HG02571 (cell line): ENCODE measurements at regions not wholly inside any gene's neighbourhood (a gene's known extent, or its start where the extent isn't known, plus 50 kb on each side); places are given as distances from the start of the nearest gene placed in this dataset.

Source experiments
- ATAC-seq: cut with Tn5 transposase; IDR thresholded peaks from one replicate; pipeline ENCODE4 v1.9.1; 2021; ENCODE audit warnings: mild to moderate bottlenecking, moderate library complexity; ENCODE audit not compliant: unreplicated experiment

DNA sequence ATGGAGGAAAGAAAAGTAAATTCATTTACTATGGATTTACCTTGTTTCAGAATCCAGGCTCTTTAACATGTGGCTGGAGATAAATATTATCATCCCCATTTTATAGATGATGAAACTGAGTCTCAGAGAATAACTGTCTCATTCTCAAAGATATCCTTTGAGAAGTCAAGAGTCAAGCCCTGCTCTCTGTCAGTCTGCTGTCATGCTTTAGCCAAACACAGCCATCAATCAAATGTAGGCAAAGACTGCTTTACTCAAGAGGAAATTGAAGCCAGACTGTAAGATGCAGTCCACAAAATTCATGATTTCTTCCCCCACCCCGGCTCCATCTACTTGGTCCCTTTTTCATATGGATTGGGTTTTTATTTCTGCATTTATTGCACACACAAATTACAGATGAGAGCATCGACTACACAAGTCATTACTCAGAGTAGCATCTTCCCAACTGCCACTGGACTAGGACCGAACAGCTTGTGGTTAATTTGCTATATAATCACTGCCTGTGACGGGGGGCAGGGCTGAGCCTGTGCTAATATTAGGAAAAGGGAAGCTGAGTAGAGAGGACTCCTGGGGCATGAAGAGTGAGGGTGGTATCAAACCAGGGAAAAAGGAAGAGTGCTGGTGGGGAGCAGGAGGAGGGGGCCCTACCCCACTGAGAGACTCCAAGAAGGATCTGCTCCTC, 102.7 kb upstream of the TOP1 start:
- no peak for ATAC-seq

DNA sequence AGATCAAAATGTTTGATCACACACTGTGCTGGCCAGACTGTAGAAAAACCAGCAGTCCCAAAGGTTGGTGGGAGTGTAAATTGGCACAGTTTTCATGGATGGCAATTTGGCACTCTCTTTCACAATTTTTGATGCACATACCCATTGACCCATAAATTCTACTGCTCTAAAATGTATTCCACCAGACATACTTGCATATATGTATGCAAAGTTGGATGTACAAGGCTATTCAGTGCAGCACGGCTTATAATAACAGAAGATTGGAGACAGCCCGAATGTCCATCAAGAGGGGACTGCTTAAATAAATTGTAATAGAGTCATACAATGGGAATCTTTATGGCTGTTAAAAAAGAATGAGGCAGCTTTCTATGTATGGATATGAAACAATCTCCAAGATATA, 101.7 kb upstream of the TOP1 start:
- no peak for ATAC-seq

DNA sequence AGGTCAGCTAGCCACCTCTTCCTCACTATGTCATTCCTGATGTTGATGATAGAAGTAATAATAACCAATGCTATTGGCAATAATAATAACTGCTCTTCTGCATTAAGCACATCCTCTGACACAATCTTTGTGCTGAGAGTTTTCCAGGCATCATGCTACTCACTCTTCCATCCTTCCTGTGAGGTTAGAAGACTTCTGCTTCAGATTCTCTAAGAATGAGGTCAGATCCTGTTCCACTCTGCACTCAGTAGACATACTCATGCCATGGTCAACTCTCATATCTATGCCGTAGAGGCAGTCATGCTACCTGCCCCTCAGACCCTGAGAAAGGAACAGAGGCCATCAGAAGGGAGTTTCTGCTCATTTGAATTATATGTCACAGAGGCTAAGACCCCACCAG, 98.1 kb upstream of the TOP1 start:
- ATAC-seq, result no peak

DNA sequence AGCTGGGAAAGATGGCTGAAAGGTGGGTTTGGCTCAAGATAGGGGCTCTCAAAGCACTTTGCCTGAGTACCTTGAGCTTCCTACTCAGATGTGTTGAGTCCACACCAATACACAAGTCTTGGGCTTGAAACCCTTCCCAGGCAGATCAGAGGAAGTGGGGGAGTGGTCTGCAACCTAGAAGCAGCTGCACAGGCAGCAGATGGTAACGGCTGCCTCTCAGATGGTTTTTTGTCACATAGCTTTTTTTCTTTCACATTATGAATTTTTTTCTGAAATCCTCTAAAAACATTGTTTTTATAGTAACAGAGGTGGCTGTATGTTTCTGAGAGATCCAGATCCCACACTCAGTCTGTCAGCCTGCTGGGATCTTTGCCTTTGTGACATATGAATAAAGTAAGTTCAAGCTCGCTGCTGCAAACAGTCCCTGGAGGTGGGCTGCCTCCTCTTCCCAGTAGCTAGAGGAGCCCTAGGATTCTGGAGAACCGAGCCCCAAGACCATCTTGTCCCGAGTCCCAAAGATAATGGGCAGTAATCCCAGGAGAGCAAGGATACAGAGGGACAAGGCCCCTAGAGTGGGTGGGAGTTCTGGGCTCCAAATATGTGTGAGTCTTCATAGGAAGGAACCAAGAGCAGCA, 97.1 kb upstream of the TOP1 start:
- ATAC-seq, result no peak

DNA sequence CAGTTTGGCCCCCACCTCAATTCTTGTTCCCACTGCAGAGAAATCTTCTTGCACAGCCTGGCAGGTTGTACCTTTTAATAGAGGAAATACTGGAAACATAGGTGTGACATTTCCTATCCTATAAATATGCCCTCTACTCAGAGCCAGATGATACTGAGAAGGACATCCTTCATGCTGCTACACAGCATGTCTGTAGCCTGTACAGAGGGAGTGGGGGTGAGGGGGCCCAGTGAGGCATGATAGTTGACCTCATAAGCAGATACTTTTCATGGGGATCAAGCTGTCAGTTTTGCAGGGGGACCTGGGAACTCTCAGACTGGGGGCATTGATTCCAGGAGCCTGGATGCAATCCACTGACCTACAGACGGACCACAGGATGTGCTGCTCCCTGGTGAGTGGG, 96.2 kb upstream of the TOP1 start:
- ATAC-seq, result no peak

DNA sequence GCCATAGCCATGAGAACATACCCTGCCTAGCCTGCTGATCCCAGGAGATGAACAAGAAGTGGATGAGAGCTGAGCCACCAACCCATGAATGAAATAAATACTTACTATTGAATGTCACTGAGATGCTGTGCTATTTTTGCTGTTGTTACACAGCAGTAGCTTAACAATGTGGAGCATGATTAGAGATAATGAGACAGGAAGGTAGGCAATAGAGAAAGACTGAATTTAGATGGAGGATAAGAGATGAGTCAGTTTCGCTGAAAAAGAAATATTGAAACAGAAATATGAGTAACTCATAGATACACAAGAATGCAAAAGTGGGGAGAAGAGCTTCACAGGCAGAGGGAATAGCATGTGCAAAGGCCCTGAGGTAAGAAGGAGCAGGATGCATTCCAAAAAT, 94.9 kb upstream of the TOP1 start:
- no peak for ATAC-seq

DNA sequence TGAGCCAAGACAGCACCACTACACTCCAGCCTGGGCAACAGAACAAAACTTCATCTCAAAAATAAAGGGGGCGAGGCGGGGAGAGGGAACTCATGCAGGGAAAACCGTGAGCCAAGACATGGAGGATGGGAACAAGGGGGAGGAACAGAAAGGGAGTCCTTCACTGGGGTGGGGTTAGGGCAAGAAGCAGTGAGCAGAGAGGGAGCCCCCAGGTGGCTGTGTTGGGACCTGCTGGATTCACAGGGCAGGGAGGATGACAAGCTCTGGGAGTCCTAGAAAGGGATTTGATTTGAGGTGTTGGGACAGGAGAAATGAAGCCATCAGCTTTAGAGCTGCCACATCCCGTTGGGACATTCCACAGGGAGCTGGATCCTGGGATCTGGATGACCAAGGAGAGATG, 90.6 kb upstream of the TOP1 start:
- no peak for ATAC-seq

DNA sequence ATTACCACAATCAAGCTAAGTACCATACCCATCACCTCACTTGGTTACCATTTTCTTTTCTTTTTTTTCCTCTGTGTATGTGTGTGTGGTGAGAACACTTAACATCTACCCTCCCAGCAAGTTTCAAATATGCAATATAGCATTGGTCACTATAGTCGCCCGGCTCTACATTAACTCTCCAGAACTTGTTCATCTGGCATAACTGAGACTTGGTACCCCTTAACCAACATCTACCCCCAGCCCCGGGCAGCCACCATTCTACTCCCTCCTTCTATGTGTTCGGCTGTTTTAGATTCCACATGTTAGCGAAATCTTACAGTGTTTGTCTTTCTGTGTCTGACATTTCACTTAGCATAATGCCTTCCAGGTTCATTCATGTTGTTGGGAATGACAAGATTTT, 89.0 kb upstream of the TOP1 start:
- ATAC-seq, result no peak

DNA sequence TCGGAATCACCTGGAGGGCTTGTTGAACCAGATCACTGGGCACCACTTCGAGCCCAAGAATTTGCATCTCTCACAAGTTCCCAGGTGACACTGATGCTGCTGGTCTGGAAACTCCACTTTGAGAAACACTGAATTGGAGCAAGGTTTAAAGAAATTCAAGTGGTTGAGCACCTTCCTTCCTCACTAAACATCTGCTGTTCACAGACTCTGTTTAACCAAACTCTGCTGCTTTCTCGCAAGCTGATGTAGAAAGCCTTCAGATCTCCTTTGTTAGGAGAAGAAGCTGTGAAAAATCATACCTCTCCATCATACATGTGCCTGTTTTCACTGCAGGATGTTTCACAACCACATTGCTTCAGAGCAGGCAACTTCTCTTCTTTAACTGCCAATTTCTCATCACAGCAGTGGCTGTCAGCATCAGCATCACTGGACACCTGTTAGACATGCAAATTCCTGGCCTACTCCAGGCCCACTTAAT, 87.5 kb upstream of the TOP1 start:
- ATAC-seq, result no peak

DNA sequence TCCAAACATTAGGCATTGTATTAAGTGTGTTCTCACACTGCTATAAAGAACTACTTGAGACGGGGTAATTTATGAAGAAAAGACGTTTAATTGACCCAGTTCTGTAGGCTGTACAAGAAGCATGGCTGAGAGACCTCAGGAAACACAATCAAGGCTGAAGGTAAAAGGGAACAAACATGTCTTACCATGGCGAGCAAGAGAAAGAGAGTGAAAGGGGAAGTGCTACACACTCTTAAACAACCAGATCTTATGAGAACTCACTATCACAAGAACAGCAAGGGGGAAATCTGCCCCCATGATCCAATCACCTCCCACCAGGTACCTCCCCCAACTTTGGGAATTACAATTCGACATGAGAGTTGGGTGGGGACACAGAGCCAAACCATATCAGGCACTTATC, 86.6 kb upstream of the TOP1 start:
- no peak for ATAC-seq

DNA sequence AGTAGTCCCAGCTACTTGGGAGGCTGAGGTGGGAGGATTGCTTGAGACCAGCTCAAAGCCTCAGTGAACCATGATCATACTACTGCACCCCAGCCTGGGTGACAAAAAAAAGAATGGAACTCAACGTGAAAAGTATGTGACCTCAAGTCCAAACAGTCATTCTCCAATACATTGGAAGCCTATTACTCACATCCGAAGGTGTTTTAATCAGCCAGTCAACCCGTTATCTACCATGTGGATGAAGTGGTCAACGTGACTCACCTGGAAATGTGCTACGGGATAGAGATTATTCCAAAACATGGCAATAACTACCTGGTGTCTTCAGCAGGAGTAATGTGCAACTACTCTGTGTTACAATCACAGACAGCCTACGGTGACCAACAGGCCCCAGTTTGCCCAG, 85.8 kb upstream of the TOP1 start:
- no peak for ATAC-seq

DNA sequence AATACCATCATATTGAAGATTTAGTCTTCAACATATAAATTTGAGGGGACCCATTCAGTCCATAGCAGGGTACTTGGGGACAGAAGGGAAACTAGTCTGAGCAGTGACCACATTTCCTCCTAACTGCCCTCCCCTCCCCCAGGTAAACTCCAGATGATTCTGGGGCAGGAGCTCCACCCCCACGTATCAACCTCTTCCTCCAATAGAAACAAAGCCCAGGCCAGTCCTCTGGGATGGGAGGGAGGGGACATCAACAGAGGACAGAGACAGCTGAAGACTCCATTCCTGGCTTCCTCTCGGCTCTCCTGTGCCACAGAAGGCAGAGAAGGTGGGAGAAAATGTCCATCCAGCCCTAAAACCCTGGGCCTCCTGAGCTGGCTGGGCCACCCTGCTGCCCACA, 85.0 kb upstream of the TOP1 start:
- ATAC-seq, result no peak

DNA sequence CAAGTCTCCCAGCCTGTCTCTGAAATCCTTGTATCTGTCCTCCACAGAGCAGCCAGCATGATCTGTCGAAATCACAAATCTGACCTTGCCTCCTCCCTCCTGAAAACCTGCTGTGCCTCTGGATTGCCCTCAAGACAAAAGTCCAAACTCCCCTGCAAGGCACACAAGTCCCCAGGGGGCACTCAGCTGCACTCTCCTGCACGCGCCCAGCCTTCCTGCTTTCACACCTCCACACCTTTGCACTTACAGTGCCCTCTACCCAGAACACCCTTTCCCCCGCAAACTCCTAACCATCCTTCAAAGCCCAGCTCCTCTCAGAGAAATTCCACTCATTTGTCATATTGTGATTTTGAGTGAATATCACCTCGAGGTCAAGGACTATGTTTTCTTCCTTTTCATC, 83.4 kb upstream of the TOP1 start:
- ATAC-seq, result no peak

DNA sequence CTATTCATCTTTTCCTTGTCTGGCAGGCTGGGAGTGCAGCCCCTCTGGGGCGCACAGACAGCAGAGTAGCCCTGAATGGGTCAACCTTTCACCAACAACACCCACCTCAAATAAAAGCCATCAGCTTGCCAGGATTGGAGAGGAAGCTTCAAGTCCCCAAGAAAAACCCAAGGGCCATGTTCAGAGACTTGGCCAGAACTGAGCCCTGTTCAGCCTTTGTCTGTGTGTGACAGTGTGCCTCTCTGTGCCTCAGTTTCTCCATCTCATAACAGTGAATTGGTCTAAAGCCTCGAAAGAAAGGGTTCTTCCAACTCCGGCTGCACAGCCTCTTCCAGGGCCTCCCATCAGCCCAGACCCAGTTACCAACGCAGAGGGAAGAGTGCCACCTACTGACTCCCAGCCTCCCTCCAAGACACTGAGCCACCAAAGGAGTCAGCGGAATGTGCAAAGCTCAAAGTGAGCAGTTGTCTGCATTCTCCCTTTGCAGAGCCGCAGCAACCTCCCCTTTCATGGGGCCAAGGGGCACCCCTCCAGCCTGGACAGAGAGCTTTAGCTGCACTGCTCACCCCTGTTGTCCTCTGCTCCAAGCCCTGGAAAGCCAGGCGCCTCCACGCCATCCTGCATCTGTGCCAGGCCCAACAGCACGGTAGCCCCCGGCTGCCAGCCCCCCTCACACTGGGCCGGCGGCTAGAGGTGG, 82.7 kb upstream of the TOP1 start:
- no peak for ATAC-seq

DNA sequence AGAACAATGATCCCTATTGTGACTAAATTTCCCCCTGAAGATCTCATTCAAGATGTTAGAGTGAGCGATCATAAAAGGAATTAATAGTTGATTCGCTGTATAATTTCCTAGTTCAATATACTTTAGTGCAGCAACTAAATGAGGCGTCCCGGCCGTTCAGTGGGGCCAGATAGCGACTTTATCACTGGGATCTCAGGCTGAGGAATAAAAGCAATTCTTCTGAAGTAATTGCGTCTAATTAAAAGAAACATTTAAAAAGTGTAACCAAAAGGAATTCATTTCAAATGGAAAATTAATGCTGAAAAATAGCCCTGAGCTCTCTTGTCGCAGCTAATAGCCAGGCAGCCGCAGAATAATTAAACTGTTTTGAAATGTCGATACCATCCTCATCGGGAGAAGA, 82.2 kb upstream of the TOP1 start:
- ATAC-seq, result no peak

DNA sequence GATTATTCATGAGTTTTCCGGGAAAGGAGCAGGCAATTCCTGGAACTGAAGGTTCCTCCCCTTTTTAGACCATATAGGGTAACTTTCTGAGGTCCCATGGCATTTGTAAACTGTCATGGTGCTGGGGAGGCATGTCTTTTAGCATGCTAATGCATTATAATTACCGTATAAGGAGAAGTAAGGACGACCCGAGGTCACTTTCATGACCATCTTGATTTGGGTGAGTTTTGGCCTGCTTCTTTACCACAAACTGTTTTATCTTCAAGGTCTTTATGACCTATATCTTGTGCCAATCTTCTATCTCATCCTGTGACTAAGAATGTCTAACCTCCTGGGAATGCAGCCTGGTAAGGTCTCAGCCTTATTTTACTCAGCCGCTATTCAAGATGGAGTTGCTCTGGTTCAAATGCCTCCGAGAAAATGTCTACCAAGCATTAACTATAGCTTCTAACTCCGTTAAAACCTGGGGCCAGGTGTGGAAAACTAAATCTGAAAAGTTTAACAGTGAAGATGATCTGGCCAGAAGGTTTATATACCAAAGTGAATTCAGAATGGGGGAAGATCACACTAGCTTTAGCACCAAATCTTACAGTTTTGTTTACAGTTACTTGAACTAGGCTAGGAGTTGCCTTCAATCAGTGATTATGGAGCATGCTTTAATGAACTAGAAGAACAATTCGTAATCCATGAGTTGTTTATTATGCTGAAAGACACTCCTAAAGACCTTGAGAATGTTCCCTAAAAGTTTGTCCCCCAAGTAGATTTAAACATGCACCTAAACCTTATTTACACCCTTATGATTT, 80.0 kb upstream of the TOP1 start:
- ATAC-seq, result no peak

DNA sequence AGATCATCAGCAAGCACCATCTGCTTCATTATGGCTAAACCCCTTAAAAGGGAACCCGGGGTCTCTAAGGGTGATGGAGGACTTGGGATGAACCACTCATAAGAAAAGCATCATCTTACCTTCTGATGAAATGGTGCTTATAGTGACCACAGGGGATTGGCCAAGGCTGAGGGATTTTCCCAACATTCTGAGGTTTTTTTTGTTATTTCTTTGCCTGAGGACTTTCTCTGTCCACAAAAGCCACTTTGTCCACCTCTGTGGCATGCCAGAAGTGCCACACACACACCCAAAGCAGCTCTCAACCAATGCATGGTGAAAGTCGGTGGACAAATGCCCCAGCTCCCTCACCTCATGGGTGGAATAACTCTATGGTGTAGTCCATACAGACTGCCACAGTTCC, 79.3 kb upstream of the TOP1 start:
- no peak for ATAC-seq

DNA sequence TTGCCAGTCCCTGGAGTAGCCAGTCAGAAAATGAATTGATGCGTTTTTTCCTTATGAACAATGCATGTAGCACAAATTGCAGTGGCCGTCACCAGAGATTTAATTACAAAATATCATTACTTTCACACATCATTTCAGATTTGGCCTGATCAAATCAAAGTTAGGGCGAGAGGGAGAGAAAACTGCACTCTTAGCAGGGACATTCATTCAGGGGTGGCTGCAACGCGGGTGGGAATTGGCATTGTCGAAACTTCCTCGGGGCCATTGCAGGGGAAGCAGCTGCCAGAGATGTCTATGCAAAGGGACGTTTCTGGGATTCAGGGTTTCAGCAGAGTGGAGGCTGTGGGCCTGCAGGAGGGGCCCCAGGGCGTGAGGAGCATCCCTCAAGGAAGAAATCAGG, 76.5 kb upstream of the TOP1 start:
- no peak for ATAC-seq

DNA sequence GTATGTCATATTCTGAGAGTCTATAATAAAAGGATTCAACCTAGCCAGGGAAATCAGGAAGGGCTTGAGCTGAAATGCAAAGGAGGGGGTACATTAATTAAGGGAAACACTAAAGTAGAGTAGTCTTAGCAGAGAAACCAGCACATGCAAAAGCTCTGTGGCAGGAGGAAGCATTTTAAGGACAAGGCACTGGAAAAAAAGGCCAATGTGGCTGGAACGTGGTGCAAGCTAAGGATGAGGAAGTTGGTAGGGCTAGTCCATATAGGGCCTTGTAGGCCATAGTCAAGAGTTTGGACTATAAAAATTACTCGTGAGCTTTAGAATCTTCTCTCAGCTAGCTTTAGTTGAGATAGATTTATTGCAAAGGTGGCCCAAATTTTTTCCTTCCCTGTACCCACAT, 75.2 kb upstream of the TOP1 start:
- no peak for ATAC-seq

DNA sequence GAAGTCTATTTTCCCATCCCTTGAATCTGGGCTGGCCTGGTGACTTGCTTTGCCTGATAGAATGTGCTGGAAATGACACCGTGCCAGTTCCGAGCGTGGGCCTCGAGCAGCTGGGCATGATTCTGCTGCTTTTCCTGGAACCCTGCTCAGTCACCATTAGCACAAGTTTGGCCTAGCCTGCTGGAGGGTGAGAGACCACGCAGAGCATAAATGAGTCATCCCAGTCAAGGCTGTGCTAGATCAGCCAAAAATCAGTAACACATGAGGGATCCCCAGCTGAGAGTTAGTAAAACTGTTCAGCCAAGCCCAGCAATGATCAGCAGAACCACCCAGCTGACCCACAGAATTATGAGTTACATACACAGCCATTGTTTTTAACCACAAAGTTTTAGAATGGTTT, 74.8 kb upstream of the TOP1 start:
- no peak for ATAC-seq

DNA sequence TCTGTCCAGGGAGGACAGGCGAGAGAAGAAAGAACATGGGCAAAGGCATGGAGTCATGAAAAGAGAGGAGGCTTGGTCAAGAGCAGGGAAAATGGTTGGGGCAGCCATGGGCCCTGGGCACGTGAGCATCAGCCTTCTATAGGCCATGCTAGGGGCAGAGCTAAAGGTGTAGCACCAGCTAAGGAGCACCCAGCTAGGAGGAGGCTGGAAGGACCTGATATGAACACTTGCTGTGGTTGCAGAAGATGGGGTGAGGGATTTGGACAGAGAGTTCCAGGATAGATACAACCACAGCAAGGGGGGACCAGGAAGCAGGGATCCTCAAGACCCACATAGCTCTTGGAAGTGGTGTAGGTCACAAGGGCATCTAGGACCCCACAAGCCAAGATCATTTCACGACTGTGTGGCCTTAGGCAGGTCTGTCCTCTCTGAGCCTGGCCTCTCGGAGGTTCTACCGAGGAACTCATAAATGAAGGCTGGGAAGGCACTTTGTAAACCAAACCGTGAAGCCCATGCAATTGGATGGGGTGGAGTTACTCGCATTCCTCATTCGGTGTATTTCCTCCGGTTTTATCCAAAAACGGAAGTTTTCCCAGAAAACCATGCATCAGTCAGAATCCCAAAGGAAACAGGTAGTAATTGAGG, 74.0 kb upstream of the TOP1 start:
- ATAC-seq, result no peak
